Vagina (tissue), 2 donors: ENCODE measurements at regions not wholly inside any gene's neighbourhood (a gene's known extent, or its start where the extent isn't known, plus 50 kb on each side); places are given as distances from the start of the nearest gene placed in this dataset.

Source experiments
- POLR2A ChIP-seq, 2 donors: fragments of 450-650 bp; IDR thresholded peaks; one replicate each; pipeline ENCODE4 v1.6.1; 2017; ENCODE audit warnings: antibody characterized with exemption in 2 of 2, mild to moderate bottlenecking in 2 of 2, moderate library complexity in 2 of 2
- POLR2AphosphoS5 ChIP-seq, 2 donors: sonication (generic); formaldehyde crosslinking; IDR thresholded peaks; one replicate each; pipeline ENCODE4 v1.9.0; 2017; ENCODE audit warnings: antibody characterized with exemption in 2 of 2, mild to moderate bottlenecking in 2 of 2, low read depth in 1 of 2; ENCODE audit not compliant: insufficient read depth in 1 of 2
- TF ChIP-seq, protein P1 (sequence below), 3 experiments: fragments of 450-650 bp in 2 of 3; fragments of 200-600 bp in 1 of 3; sonication (generic) in 1 of 3; IDR thresholded peaks; one replicate each; pipeline ENCODE4 v1.5.1; 2017 to 2019; ENCODE audit warnings: antibody characterized with exemption in 3 of 3, mild to moderate bottlenecking in 2 of 3, moderate library complexity in 2 of 3

- no peak for TF ChIP-seq POLR2A (IDR thresholded peaks at IDR 0.05)
- TF ChIP-seq, protein P1, sequence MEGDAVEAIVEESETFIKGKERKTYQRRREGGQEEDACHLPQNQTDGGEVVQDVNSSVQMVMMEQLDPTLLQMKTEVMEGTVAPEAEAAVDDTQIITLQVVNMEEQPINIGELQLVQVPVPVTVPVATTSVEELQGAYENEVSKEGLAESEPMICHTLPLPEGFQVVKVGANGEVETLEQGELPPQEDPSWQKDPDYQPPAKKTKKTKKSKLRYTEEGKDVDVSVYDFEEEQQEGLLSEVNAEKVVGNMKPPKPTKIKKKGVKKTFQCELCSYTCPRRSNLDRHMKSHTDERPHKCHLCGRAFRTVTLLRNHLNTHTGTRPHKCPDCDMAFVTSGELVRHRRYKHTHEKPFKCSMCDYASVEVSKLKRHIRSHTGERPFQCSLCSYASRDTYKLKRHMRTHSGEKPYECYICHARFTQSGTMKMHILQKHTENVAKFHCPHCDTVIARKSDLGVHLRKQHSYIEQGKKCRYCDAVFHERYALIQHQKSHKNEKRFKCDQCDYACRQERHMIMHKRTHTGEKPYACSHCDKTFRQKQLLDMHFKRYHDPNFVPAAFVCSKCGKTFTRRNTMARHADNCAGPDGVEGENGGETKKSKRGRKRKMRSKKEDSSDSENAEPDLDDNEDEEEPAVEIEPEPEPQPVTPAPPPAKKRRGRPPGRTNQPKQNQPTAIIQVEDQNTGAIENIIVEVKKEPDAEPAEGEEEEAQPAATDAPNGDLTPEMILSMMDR (IDR thresholded peaks at IDR 0.05) = no peak
- TF ChIP-seq POLR2AphosphoS5 (IDR thresholded peaks at IDR 0.05; ENCODE audit: insufficient read depth in 1 of 2, low read depth in 1 of 2) = no peak
Observed at GRCh38 chr6:47147836-47148344, 105.8 kb upstream of the ADGRF1 start.
